ENCODE measurements at regions not wholly inside any gene's neighbourhood (a gene's known extent, or its start where the extent isn't known, plus 50 kb on each side); places are given as distances from the start of the nearest gene placed in this dataset.

DNA sequence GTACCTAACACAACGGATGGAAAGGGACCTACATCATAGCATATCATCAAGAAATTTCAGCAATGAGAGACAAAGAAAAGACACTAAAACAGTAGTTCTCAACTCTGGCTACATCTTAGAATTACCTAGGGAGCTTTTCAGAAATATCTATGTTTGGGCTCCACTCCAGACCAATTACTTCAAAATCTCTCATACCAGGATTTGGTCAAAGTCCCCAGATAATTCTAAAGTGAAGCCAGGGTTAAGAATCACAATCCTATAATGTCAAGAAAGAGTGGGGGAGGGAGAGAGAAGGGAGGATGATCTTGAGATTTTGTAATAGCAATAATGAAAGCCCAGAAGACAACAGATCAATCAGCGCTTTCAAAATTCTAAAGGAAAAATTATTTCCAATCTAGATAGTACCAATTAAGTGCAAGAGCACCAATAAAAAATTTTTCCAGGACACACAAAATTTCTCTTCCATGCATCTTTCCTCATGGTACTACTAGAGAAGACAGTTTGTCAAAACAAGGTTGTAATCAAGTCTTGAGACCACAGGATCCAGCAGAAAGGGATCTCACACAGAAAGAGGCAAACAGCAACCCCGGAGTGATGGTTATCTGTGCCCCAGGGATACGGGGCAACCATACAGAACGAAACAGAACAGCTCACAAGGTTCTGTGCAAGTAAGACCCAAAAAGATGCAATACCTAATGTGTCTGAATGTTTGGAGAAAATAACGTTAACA lies 152.9 kb upstream of the DST start:
- TF ChIP-seq, protein P1, sequence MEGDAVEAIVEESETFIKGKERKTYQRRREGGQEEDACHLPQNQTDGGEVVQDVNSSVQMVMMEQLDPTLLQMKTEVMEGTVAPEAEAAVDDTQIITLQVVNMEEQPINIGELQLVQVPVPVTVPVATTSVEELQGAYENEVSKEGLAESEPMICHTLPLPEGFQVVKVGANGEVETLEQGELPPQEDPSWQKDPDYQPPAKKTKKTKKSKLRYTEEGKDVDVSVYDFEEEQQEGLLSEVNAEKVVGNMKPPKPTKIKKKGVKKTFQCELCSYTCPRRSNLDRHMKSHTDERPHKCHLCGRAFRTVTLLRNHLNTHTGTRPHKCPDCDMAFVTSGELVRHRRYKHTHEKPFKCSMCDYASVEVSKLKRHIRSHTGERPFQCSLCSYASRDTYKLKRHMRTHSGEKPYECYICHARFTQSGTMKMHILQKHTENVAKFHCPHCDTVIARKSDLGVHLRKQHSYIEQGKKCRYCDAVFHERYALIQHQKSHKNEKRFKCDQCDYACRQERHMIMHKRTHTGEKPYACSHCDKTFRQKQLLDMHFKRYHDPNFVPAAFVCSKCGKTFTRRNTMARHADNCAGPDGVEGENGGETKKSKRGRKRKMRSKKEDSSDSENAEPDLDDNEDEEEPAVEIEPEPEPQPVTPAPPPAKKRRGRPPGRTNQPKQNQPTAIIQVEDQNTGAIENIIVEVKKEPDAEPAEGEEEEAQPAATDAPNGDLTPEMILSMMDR (IDR thresholded peaks at IDR 0.05; ENCODE audit: low read length): no peak
- TF ChIP-seq EZH2 (IDR thresholded peaks at IDR 0.05; ENCODE audit: borderline replicate concordance, low read length): no peak

All from OCI-LY1 (cell line).